Natural killer cell treated with Interleukin-12 subunit alpha and Interleukin-12 subunit beta and Interleukin-15 and Interleukin-18, amount 100 ng/mL, for 72 hours (primary cell): ENCODE measurements at regions not wholly inside any gene's neighbourhood (a gene's known extent, or its start where the extent isn't known, plus 50 kb on each side); places are given as distances from the start of the nearest gene placed in this dataset.
"Not testable (repeated sequence)": the region's sequence is repeated elsewhere in the genome, so short reads cannot be mapped to it uniquely, and the experiment has no call there.

Source experiments
- ATAC-seq, 2 donors: fragments of 150-1000 bp; cut with Tn5 transposase in 1 of 2; sonication (Bioruptor Pico), chemical (Tn5 transposase) in 1 of 2; 2 replicates each; pipeline ENCODE4 v1.10.0; 2021
- DNase-seq: peaks from one replicate; pipeline ENCODE4 v3.0.0; 2022; ENCODE audit warnings: low spot score
- H3K27ac Mint-ChIP-seq, 2 donors: 1 replicate in 1 of 2; 2 replicates in 1 of 2; pipeline ENCODE4 v1.8.0; 2022; ENCODE audit warnings: mixed read lengths in 2 of 2, mild to moderate bottlenecking in 1 of 2, moderate library complexity in 1 of 2
- H3K27me3 Mint-ChIP-seq, 2 donors: 1 replicate in 1 of 2; 2 replicates in 1 of 2; pipeline ENCODE4 v1.8.0; 2022; ENCODE audit warnings: mixed read lengths in 2 of 2
- H3K36me3 Mint-ChIP-seq: one replicate; pipeline ENCODE4 v1.8.0; 2022; ENCODE audit warnings: mixed read lengths
- H3K4me1 Mint-ChIP-seq, 2 donors: 1 replicate in 1 of 2; 2 replicates in 1 of 2; pipeline ENCODE4 v1.8.0; 2022; ENCODE audit warnings: low read depth in 2 of 2, mixed read lengths in 2 of 2, mild to moderate bottlenecking in 1 of 2
- H3K4me3 Mint-ChIP-seq: one replicate; pipeline ENCODE4 v1.8.0; 2022; ENCODE audit warnings: mixed read lengths
- H3K9me3 Mint-ChIP-seq: 2 replicates; pipeline ENCODE4 v1.8.0; 2022; ENCODE audit warnings: mixed read lengths

- Mint-ChIP-seq H3K36me3 (no peaks in the 10 kb centered on the region), H3K4me3 (no peak overlapping the region), H3K27me3 (peaks cover 0 to 7% of the 10 kb centered on the region in 2 donors), H3K9me3 (no peaks in the 10 kb centered on the region), H3K4me1 (no peaks in the 10 kb centered on the region), H3K27ac (no peak overlapping the region)
- DNase-seq (no peak), ATAC-seq (no peak)
Measured at GRCh38 chr4:18105030-18106011, 83.8 kb upstream of the LCORL start.

- no peak overlapping the region for H3K4me3 Mint-ChIP-seq
- no peaks in the 10 kb centered on the region for H3K4me1 Mint-ChIP-seq
- ATAC-seq (no peak), DNase-seq (no peak)
- no peaks in the 10 kb centered on the region for H3K9me3 Mint-ChIP-seq
- no peaks in the 10 kb centered on the region for H3K36me3 Mint-ChIP-seq
- no peak overlapping the region for H3K27ac Mint-ChIP-seq
- H3K27me3 Mint-ChIP-seq = peaks cover under 1 to 10% of the 10 kb centered on the region in 2 donors
Measured at GRCh38 chr4:18103876-18104605, 82.5 kb upstream of the LCORL start.

GRCh38 chr4:18100657-18101056, 79.1 kb upstream of the LCORL start:
- ATAC-seq = no peak
- Mint-ChIP-seq H3K4me3 (no peak overlapping the region), H3K27ac (no peak overlapping the region), H3K27me3 (peaks cover 3 to 15% of the 10 kb centered on the region in 2 donors), H3K4me1 (no peaks in the 10 kb centered on the region), H3K9me3 (no peaks in the 10 kb centered on the region), H3K36me3 (no peaks in the 10 kb centered on the region)
- no peak for DNase-seq

- not testable (repeated sequence) for H3K4me1 Mint-ChIP-seq, ATAC-seq, H3K27ac Mint-ChIP-seq, DNase-seq, H3K36me3 Mint-ChIP-seq, H3K4me3 Mint-ChIP-seq
- Mint-ChIP-seq H3K27me3 (peaks cover 0 to 24% of the 10 kb centered on the region in 2 donors), H3K9me3 (peaks cover 11% of the 10 kb centered on the region)
Measured at GRCh38 chr4:18090447-18090846, 68.9 kb upstream of the LCORL start.

- Mint-ChIP-seq H3K36me3 (peaks cover 4% of the 10 kb centered on the region), H3K4me1 (no peaks in the 10 kb centered on the region)
- DNase-seq = no peak
Measured at GRCh38 chr4:18082236-18082635, 60.7 kb upstream of the LCORL start.

DNA sequence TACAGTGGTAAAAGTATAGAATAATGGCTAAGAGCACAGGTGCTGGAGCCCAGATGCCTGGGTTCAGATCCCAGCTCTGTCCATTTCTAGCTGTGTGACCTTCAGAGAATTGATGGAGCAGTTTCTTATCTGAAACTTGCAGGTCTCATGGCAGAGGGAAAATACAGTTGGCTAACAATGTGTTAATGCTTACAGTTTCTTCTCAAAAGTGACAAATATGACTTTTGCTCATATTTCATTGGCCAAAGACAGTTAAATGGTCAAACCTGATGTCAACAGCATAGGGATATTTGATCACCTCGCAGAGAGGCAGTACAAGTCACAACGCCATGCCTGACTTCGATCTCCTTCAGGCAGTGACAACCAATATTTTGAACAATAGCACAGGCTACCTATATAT, 60.2 kb upstream of the LCORL start:
- ATAC-seq (no peak), DNase-seq (no peak)
- peaks cover 5% of the 10 kb centered on the region for H3K9me3 Mint-ChIP-seq
- no peak overlapping the region for H3K4me3 Mint-ChIP-seq
- H3K27me3 Mint-ChIP-seq = peaks cover 3 to 34% of the 10 kb centered on the region in 2 donors
- peaks cover 4% of the 10 kb centered on the region for H3K36me3 Mint-ChIP-seq
- H3K4me1 Mint-ChIP-seq = no peaks in the 10 kb centered on the region
- H3K27ac Mint-ChIP-seq = no peak overlapping the region

More at GRCh38 chr4:18082236-18082635, 60.7 kb upstream of the LCORL start:
- Mint-ChIP-seq H3K9me3 (peaks cover 9% of the 10 kb centered on the region), H3K4me3 (no peak overlapping the region), H3K27ac (no peak overlapping the region), H3K27me3 (peaks cover 3 to 34% of the 10 kb centered on the region in 2 donors)
- no peak for ATAC-seq

DNA sequence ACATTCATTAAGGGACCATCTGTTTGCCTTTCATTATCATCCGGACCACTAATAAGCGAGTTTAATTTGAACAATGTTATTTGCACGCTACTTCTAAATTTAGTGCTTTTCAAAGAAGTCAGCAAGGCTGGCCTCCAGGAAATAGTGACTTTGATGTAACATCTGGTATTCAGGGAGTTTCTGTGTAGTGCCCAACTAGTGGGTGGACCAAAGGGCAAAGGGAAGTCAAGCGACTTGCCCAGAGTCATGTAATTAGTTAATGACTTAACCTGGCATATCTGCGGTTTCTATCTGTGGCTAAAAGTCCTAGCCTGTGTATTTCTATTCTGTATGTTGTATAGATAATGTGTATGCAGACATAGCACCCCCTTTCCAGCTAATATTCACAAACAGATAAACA, 56.3 kb upstream of the LCORL start:
- Mint-ChIP-seq H3K27me3 (peaks cover 3 to 28% of the 10 kb centered on the region in 2 donors), H3K36me3 (peaks cover 8% of the 10 kb centered on the region), H3K9me3 (peaks cover 11% of the 10 kb centered on the region), H3K4me1 (peaks cover 3 to 9% of the 10 kb centered on the region in 2 donors), H3K27ac (no peak overlapping the region), H3K4me3 (no peak overlapping the region)
- DNase-seq (no peak), ATAC-seq (no peak)

- peaks cover 3 to 9% of the 10 kb centered on the region in 2 donors for H3K4me1 Mint-ChIP-seq
- ATAC-seq (peak; percentile 43 to 45), DNase-seq (no peak)
- peaks cover 8% of the 10 kb centered on the region for H3K36me3 Mint-ChIP-seq
- no peak overlapping the region for H3K4me3 Mint-ChIP-seq
- no peak overlapping the region for H3K27ac Mint-ChIP-seq
- H3K9me3 Mint-ChIP-seq = peaks cover 11% of the 10 kb centered on the region
- H3K27me3 Mint-ChIP-seq = peaks cover 6 to 43% of the 10 kb centered on the region in 2 donors
Measured at GRCh38 chr4:18075823-18076433, 54.4 kb upstream of the LCORL start.

GRCh38 chr4:18071894-18072293, 50.3 kb upstream of the LCORL start:
- Mint-ChIP-seq H3K4me3 (no peak overlapping the region), H3K36me3 (peaks cover 5% of the 10 kb centered on the region), H3K27me3 (peaks cover 22 to 57% of the 10 kb centered on the region in 2 donors), H3K27ac (no peak overlapping the region), H3K9me3 (peaks cover 10% of the 10 kb centered on the region), H3K4me1 (peaks cover 3 to 9% of the 10 kb centered on the region in 2 donors)
- no peak for DNase-seq
- ATAC-seq = no peak
